Lower lobe of right lung (tissue), 2 donors: ENCODE measurements at regions not wholly inside any gene's neighbourhood (a gene's known extent, or its start where the extent isn't known, plus 50 kb on each side); places are given as distances from the start of the nearest gene placed in this dataset.

Experiments
- ATAC-seq, 2 donors: fragments of 200-7000 bp; cut with Tn5 transposase; one replicate each; pipeline ENCODE4 v1.9.1; 2020 to 2022; ENCODE audit warnings: mild to moderate bottlenecking in 2 of 2, moderate library complexity in 2 of 2
- DNase-seq: peaks from one replicate; pipeline ENCODE4 v3.0.0-alpha.2; 2020
- H3K27ac ChIP-seq: fragments of 200-600 bp; one replicate; pipeline ENCODE4 v1.8.0; 2022
- H3K27me3 ChIP-seq: fragments of 200-600 bp; one replicate; pipeline ENCODE4 v1.8.0; 2022; ENCODE audit warnings: low read depth
- H3K36me3 ChIP-seq: fragments of 200-600 bp; one replicate; pipeline ENCODE4 v1.8.0; 2022; ENCODE audit warnings: mild to moderate bottlenecking
- H3K4me1 ChIP-seq: fragments of 200-600 bp; one replicate; pipeline ENCODE4 v1.8.0; 2022
- H3K4me3 ChIP-seq: fragments of 200-600 bp; one replicate; pipeline ENCODE4 v1.8.0; 2022; ENCODE audit warnings: mild to moderate bottlenecking
- H3K9me3 ChIP-seq: fragments of 200-600 bp; one replicate; pipeline ENCODE4 v1.8.0; 2022
- CTCF ChIP-seq: fragments of 200-600 bp; IDR thresholded peaks from one replicate; pipeline ENCODE4 v1.8.0; 2022; ENCODE audit warnings: antibody characterized with exemption, mild to moderate bottlenecking
- intact Hi-C: fragments of 100-400 bp; cut with DNase I; formaldehyde crosslinking; loops from one replicate; pipeline ENCODE4 v1.11.0; 2022
- donor health status: DM: no; HTN: yes; CAD: no; lungs with severe emphysema.

GRCh38 chr2:34549710-34550345, 950.7 kb upstream of the FAM98A start:
- H3K9me3 ChIP-seq: no peaks in the 10 kb centered on the region
- H3K27me3 ChIP-seq: no peaks in the 10 kb centered on the region
- no peak for ATAC-seq
- intact Hi-C loops: no loop called here
- H3K4me3 ChIP-seq: no peak overlapping the region
- no peak for TF ChIP-seq CTCF
- H3K4me1 ChIP-seq: no peaks in the 10 kb centered on the region
- no peak overlapping the region for H3K27ac ChIP-seq
- H3K36me3 ChIP-seq: no peaks in the 10 kb centered on the region
- no peak for DNase-seq

- Histone ChIP-seq H3K36me3 (no peaks in the 10 kb centered on the region), H3K4me3 (no peak overlapping the region), H3K27ac (no peak overlapping the region), H3K9me3 (no peaks in the 10 kb centered on the region), H3K27me3 (no peaks in the 10 kb centered on the region), H3K4me1 (no peaks in the 10 kb centered on the region)
- intact Hi-C loops: no loop called here
- DNase-seq (no peak), ATAC-seq (no peak)
- TF ChIP-seq CTCF: no peak
These were observed 948.8 kb upstream of the FAM98A start for GRCh38 chr2:34547900-34548299.

GRCh38 chr2:34547340-34547739, 948.2 kb upstream of the FAM98A start:
- Histone ChIP-seq H3K4me1 (no peaks in the 10 kb centered on the region), H3K9me3 (no peaks in the 10 kb centered on the region), H3K36me3 (no peaks in the 10 kb centered on the region), H3K4me3 (no peak overlapping the region), H3K27me3 (no peaks in the 10 kb centered on the region), H3K27ac (no peak overlapping the region)
- ATAC-seq (no peak), DNase-seq (no peak)
- no peak for TF ChIP-seq CTCF
- intact Hi-C loops: no loop called here

GRCh38 chr2:34545486-34546136, 946.5 kb upstream of the FAM98A start:
- H3K36me3 ChIP-seq: no peaks in the 10 kb centered on the region
- H3K27me3 ChIP-seq: no peaks in the 10 kb centered on the region
- H3K9me3 ChIP-seq: no peaks in the 10 kb centered on the region
- no peak overlapping the region for H3K4me3 ChIP-seq
- DNase-seq: no peak
- TF ChIP-seq CTCF: no peak
- no peak for ATAC-seq
- no peak overlapping the region for H3K27ac ChIP-seq
- intact Hi-C loops: no loop called here
- no peaks in the 10 kb centered on the region for H3K4me1 ChIP-seq

GRCh38 chr2:34534761-34535160, 935.7 kb upstream of the FAM98A start:
- DNase-seq (no peak), ATAC-seq (no peak)
- Histone ChIP-seq H3K27me3 (no peaks in the 10 kb centered on the region), H3K4me1 (no peaks in the 10 kb centered on the region), H3K4me3 (no peak overlapping the region), H3K9me3 (peaks cover 3% of the 10 kb centered on the region), H3K36me3 (no peaks in the 10 kb centered on the region), H3K27ac (no peak overlapping the region)
- no peak for TF ChIP-seq CTCF
- intact Hi-C loops: no loop called here
